ENCODE measurements at regions not wholly inside any gene's neighbourhood (a gene's known extent, or its start where the extent isn't known, plus 50 kb on each side); places are given as distances from the start of the nearest gene placed in this dataset.
"Not testable (repeated sequence)": the region's sequence is repeated elsewhere in the genome, so short reads cannot be mapped to it uniquely, and the experiment has no call there.

DNA sequence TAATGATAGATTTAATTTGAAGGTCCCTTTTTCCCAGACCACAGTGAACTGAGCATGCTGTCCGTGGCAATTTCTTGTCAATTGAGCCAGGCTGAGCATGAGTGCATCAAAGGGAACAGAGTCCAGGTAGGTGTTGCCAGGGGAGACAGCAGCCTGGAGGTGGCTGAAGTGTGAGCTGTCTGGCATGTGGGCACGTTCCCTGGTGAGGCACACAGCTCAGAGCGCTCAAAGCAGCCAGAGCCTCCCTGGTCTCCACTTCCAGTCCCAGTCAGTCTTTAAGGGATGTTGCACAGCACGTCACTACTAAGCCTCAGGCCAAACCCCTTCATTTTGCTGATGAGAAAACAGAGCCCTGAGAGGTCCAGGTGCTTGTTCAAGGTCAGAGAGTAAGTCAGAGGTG is 251.4 kb downstream of the MATN1 start:
- no peaks in the 10 kb centered on the region for H3K4me1 Mint-ChIP-seq
- H3K36me3 Mint-ChIP-seq (ENCODE audit: insufficient read depth), result peaks cover 1% of the 10 kb centered on the region
- no peak overlapping the region for H3K27ac Mint-ChIP-seq (ENCODE audit: low read depth)
- H3K9me3 Mint-ChIP-seq, result no peaks in the 10 kb centered on the region
- ATAC-seq (replicated peaks; ENCODE audit: extremely low read depth, poor library complexity, severe bottlenecking), result no peak
- DNase-seq (ENCODE audit: low spot score in 2 of 2), result no peak
- no peaks in the 10 kb centered on the region for H3K27me3 Mint-ChIP-seq
- no peak overlapping the region for H3K4me3 Mint-ChIP-seq

DNA sequence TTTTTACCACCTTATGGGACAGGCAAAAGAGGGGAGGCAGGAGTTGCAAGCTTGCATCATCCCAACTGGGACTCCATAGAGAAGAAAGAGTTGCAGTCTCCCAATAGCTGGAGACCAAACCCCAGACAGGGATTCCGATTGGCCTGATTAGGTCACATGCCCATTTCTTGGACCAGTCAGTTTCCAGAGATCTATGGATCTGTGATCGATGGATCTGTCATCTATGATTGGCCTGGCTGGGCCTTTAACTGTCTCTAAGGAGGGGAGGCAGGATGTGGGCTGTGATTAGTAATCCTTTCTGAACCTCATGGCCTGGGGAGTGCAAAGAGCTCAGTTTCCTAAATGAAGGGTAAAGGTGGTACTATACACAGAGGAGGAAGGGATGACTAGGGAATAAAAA is 252.1 kb downstream of the MATN1 start:
- peaks cover 1% of the 10 kb centered on the region for H3K36me3 Mint-ChIP-seq (ENCODE audit: insufficient read depth)
- no peak for DNase-seq (ENCODE audit: low spot score in 2 of 2)
- H3K9me3 Mint-ChIP-seq, result no peaks in the 10 kb centered on the region
- H3K27ac Mint-ChIP-seq (ENCODE audit: low read depth), result no peak overlapping the region
- no peaks in the 10 kb centered on the region for H3K27me3 Mint-ChIP-seq
- H3K4me3 Mint-ChIP-seq, result no peak overlapping the region
- no peaks in the 10 kb centered on the region for H3K4me1 Mint-ChIP-seq
- no peak for ATAC-seq (replicated peaks; ENCODE audit: extremely low read depth, poor library complexity, severe bottlenecking)

DNA sequence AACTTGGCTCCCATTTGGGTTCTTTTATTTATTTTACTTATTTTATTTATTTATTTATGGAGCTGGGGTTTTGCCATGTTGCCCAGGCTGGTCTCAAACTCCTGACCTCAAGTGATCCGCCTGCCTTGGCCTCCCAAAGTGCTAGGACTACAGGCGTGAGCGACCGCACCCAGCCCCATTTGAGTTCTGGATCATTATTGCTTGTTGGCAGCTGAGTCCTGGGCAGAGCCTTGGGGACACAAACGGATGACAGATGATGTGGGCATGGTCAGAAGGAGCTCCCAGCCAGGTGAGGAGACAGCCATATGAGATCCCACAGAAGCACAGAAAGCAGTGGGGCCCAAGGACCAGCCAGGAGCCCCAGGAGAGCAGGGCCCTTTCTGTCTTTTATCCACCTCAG is 254.0 kb downstream of the MATN1 start:
- no peak for DNase-seq (ENCODE audit: low spot score in 2 of 2)
- H3K27me3 Mint-ChIP-seq, result no peaks in the 10 kb centered on the region
- no peak overlapping the region for H3K27ac Mint-ChIP-seq (ENCODE audit: low read depth)
- no peaks in the 10 kb centered on the region for H3K4me1 Mint-ChIP-seq
- no peaks in the 10 kb centered on the region for H3K9me3 Mint-ChIP-seq
- ATAC-seq (replicated peaks; ENCODE audit: extremely low read depth, poor library complexity, severe bottlenecking), result no peak
- no peaks in the 10 kb centered on the region for H3K36me3 Mint-ChIP-seq (ENCODE audit: insufficient read depth)
- no peak overlapping the region for H3K4me3 Mint-ChIP-seq

DNA sequence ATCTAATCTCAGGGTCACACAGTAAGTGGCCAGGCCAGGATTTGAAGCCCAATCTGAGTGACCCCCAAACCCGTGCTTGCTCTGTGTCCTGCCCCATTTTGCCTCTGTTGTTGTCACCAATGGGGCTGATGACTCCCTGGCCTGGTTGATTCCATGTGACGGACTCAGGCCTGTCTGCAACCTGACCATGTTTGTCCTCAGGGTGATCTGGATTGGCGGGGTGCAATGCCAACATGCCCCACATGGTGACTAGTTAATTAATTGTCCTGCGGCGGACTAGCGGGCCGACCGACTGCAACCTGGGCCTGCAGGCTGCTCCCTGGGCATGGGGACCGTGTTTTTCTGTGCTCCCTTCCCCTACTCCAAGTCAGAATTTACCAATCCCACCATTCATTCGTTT is 256.3 kb downstream of the MATN1 start:
- DNase-seq (ENCODE audit: low spot score in 2 of 2) (no peak), ATAC-seq (replicated peaks; ENCODE audit: extremely low read depth, poor library complexity, severe bottlenecking) (no peak)
- Mint-ChIP-seq H3K27me3 (peaks cover 5% of the 10 kb centered on the region), H3K27ac (ENCODE audit: low read depth) (no peak overlapping the region), H3K4me3 (no peak overlapping the region), H3K9me3 (no peaks in the 10 kb centered on the region), H3K36me3 (ENCODE audit: insufficient read depth) (peaks cover 1% of the 10 kb centered on the region), H3K4me1 (no peaks in the 10 kb centered on the region)

DNA sequence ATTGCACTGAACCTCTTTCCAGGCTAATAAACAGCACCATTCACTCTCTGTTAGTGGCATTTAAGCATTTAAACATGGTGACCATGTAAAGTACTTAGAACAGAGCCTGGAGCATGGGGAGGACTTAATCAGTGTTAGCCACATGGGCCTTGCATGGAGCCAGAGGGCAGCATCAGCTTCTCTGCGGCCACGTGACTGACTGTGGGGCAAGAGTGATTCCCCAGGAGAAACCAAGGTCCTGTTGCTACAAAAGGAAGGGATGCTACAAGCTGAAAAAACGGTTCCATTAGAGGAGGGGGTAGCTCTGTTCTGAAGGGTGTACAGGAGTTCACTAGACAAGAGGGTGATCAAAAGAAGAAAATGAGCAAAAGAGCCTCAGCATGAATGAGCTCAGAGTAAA is 256.8 kb downstream of the MATN1 start:
- no peak overlapping the region for H3K27ac Mint-ChIP-seq (ENCODE audit: low read depth)
- H3K27me3 Mint-ChIP-seq, result peaks cover 9% of the 10 kb centered on the region
- H3K36me3 Mint-ChIP-seq (ENCODE audit: insufficient read depth), result peaks cover 2% of the 10 kb centered on the region
- H3K4me3 Mint-ChIP-seq, result no peak overlapping the region
- no peaks in the 10 kb centered on the region for H3K9me3 Mint-ChIP-seq
- ATAC-seq (replicated peaks; ENCODE audit: extremely low read depth, poor library complexity, severe bottlenecking), result no peak
- no peaks in the 10 kb centered on the region for H3K4me1 Mint-ChIP-seq
- DNase-seq (ENCODE audit: low spot score in 2 of 2), result no peak

DNA sequence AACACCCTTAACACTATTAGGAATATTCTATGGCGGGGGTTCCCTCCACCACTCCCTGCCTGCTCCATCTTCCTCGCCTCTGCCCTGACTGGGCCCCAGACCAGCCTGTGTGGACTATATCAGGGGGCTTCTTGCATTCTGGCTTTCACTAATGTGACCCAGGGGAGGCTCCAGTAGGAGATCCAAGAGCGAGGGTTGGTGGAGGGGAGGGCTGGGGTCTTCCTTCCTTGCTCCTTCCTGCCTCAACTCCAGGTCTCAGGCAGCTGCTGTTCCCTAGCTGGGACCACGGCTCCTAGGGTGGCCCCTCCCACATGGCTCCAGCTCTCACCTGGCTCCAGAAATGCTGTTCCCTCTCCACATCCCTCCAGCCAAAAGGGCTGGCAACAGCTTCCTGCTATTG is 257.4 kb downstream of the MATN1 start:
- Mint-ChIP-seq H3K9me3 (no peaks in the 10 kb centered on the region), H3K27me3 (peaks cover 9% of the 10 kb centered on the region), H3K36me3 (ENCODE audit: insufficient read depth) (peaks cover 2% of the 10 kb centered on the region), H3K27ac (ENCODE audit: low read depth) (no peak overlapping the region), H3K4me3 (no peak overlapping the region), H3K4me1 (no peaks in the 10 kb centered on the region)
- no peak for DNase-seq (ENCODE audit: low spot score in 2 of 2)
- no peak for ATAC-seq (replicated peaks; ENCODE audit: extremely low read depth, poor library complexity, severe bottlenecking)

DNA sequence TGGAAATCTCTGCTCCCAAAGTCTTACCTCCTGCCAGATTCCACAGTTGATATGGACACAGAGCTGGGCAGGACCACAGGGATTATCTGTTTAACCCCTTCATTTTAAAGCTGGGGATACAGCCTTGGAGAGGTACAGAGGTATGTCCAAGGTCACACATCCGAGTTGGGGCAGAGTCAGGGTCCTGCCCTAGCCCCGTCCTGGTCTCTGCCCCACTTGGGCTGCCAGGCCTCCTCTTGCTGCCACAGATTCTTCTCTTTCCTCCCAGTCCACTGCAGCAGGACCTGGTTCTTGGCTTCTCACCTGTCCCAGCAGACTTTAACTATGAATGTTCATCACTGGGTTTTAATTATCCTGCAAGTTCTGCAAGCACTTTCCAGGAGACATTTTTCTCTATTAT is 258.3 kb downstream of the MATN1 start:
- H3K4me1 Mint-ChIP-seq, result no peaks in the 10 kb centered on the region
- DNase-seq (ENCODE audit: low spot score in 2 of 2) (no peak), ATAC-seq (replicated peaks; ENCODE audit: extremely low read depth, poor library complexity, severe bottlenecking) (no peak)
- H3K4me3 Mint-ChIP-seq, result no peak overlapping the region
- no peak overlapping the region for H3K27ac Mint-ChIP-seq (ENCODE audit: low read depth)
- H3K27me3 Mint-ChIP-seq, result peaks cover 9% of the 10 kb centered on the region
- peaks cover 2% of the 10 kb centered on the region for H3K36me3 Mint-ChIP-seq (ENCODE audit: insufficient read depth)
- no peaks in the 10 kb centered on the region for H3K9me3 Mint-ChIP-seq

DNA sequence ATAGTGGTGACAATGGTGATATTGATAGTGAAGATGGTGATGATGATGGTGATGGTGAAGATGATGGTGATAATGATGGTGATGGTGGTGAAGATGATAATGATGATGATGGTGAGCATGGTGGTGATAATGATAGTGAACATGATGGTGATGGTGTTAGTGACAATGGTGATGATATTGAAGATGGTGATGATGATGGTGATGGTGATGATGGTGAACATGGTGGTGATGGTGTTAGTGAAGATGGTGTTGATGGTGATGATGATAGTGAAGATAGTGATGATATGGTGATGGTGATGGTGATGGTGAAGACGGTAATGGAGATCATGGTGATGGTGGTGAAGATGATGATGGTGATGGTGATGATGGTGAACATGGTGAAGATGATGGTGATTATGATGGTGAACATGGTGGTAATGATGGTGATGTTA is 259.2 kb downstream of the MATN1 start:
- H3K36me3 Mint-ChIP-seq (ENCODE audit: insufficient read depth), result peaks cover 2% of the 10 kb centered on the region
- H3K4me1 Mint-ChIP-seq, result no peaks in the 10 kb centered on the region
- no peak for ATAC-seq (replicated peaks; ENCODE audit: extremely low read depth, poor library complexity, severe bottlenecking)
- no peak overlapping the region for H3K27ac Mint-ChIP-seq (ENCODE audit: low read depth)
- no peak for DNase-seq (ENCODE audit: low spot score in 2 of 2)
- H3K4me3 Mint-ChIP-seq, result no peak overlapping the region
- peaks cover 17% of the 10 kb centered on the region for H3K27me3 Mint-ChIP-seq
- H3K9me3 Mint-ChIP-seq, result no peaks in the 10 kb centered on the region

DNA sequence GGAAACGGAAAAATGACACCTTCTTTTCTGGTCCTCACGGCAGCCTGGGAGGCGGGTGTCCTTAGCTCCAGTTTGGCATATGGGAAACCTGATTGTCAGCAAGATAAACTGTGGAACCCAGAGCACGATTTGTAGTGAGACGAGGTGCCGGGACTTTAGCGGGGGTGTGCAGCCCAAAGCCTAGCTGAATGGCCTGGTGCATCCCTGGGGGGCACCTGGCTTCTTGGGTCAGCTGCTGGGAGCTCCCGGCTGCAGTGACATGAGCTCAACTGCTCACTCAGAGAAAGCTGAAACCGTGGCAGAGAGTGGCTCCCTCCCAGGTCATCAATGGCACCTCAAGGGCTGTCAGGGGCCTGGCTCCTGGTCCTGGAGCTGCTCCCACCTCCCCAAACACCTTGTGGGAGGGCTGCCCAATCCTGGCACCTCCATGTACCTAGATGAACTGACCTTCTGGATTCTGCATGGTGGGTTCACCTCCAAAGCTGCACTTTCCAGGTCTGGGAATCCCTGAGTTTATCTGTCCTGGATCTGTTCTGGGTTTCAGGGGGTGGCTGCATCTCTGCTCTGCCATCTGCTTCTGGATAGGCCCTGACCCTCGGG is 260.5 kb downstream of the MATN1 start:
- no peaks in the 10 kb centered on the region for H3K4me1 Mint-ChIP-seq
- peaks cover 24% of the 10 kb centered on the region for H3K27me3 Mint-ChIP-seq
- no peaks in the 10 kb centered on the region for H3K9me3 Mint-ChIP-seq
- DNase-seq (ENCODE audit: low spot score in 2 of 2) (no peak), ATAC-seq (replicated peaks; ENCODE audit: extremely low read depth, poor library complexity, severe bottlenecking) (no peak)
- H3K36me3 Mint-ChIP-seq (ENCODE audit: insufficient read depth), result peaks cover 2% of the 10 kb centered on the region
- H3K4me3 Mint-ChIP-seq, result no peak overlapping the region
- no peak overlapping the region for H3K27ac Mint-ChIP-seq (ENCODE audit: low read depth)

DNA sequence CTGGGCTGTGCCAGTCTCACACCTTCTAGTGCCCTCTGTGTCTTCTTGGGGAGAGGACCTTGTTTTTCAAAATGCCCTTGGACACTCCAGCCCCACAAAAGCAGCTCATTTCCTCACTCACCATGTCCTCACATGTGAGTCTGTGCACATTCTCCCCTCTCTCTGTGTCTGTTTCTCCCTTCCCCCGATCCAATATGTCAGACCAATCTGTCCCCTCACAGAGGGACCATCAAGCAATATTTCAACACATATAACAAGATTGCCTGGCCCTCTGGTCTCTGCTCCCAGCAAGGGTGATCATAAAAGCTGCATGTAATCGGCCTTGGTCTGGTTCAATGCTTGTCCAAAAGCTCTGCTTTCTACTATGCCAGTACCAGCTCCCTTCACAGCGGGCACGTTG is 261.2 kb downstream of the MATN1 start:
- no peaks in the 10 kb centered on the region for H3K9me3 Mint-ChIP-seq
- no peak for DNase-seq (ENCODE audit: low spot score in 2 of 2)
- no peak overlapping the region for H3K27ac Mint-ChIP-seq (ENCODE audit: low read depth)
- H3K36me3 Mint-ChIP-seq (ENCODE audit: insufficient read depth), result peaks cover 2% of the 10 kb centered on the region
- H3K4me1 Mint-ChIP-seq, result no peaks in the 10 kb centered on the region
- H3K27me3 Mint-ChIP-seq, result peaks cover 32% of the 10 kb centered on the region
- ATAC-seq (replicated peaks; ENCODE audit: extremely low read depth, poor library complexity, severe bottlenecking), result no peak
- H3K4me3 Mint-ChIP-seq, result no peak overlapping the region

DNA sequence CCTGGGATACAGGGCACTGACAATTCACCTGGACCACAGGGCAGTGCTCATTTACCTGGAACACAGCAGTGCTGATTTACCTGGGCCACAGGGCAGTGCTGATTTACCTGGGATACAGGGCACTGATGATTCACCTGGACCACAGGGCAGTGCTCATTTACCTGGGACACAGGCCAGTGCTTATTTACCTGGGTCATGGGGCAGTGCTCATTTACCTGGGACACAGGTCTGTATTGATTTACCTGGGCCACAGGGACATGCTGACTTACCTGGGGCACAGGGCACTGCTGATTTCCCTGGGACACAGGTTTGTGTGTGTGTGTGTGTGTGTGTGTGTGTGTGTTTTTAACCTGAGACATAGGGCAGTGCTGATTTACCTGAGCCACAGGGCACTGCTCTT is 261.7 kb downstream of the MATN1 start:
- Mint-ChIP-seq H3K36me3 (ENCODE audit: insufficient read depth) (peaks cover 2% of the 10 kb centered on the region), H3K4me3 (no peak overlapping the region), H3K27ac (ENCODE audit: low read depth) (no peak overlapping the region), H3K4me1 (no peaks in the 10 kb centered on the region), H3K27me3 (peaks cover 37% of the 10 kb centered on the region), H3K9me3 (no peaks in the 10 kb centered on the region)
- no peak for DNase-seq (ENCODE audit: low spot score in 2 of 2)
- no peak for ATAC-seq (replicated peaks; ENCODE audit: extremely low read depth, poor library complexity, severe bottlenecking)

DNA sequence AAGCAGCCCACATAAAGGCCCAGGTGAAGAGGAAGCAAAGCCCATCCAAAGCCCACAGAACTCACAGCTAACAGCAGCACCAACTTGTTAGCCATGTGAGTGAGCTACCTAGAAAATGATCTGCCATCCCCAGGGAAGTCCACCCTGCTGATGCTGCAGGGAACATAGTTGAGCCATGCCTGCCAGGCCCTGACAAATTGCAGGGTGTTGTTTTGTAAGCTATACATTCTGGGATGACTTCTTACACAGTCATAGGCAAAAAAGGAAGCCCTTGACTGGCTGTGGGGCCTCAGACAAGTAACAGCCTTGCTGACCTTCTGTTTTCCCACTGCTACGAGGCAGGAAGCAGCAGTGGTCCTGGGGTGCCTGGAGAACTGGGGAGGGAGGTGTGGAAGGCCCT is 262.7 kb downstream of the MATN1 start:
- no peak for ATAC-seq (replicated peaks; ENCODE audit: extremely low read depth, poor library complexity, severe bottlenecking)
- H3K4me3 Mint-ChIP-seq, result no peak overlapping the region
- DNase-seq (ENCODE audit: low spot score in 2 of 2), result no peak
- H3K9me3 Mint-ChIP-seq, result no peaks in the 10 kb centered on the region
- no peaks in the 10 kb centered on the region for H3K4me1 Mint-ChIP-seq
- H3K27ac Mint-ChIP-seq (ENCODE audit: low read depth), result no peak overlapping the region
- peaks cover 2% of the 10 kb centered on the region for H3K36me3 Mint-ChIP-seq (ENCODE audit: insufficient read depth)
- H3K27me3 Mint-ChIP-seq, result peaks cover 44% of the 10 kb centered on the region

DNA sequence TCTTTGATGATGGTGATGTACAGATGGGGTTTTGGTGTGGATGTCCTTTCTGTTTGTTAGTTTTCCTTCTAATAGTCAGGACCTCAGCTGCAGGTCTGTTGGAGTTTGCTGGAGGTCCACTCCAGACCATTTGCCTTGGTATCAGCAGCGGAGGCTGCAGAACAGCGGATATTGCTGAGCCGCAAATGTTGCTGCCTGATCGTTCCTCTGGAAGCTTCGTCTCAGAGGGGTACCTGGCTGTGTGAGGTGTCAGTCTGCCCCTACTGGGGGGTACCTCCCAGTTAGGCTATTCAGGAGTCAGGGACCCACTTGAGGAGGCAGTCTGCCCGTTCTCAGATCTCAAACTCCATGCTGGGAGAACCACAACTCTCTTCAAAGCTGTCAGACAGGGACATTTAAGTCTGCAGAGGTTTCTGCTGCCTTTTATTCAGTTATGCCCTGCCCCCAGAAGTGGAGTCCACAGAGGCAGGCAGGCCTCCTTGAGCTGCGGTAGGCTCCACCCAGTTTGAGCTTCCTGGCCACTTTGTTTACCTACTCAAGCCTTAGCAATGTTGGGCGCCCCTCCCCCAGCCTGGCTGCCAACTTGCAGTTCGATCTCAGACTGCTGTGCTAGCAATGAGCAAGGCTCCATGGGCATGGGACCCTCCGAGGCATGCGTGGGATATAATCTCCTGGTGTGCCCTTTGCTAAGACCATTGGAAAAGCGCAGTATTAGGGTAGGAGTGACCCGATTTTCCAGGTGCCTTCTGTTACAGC is 264.5 kb downstream of the MATN1 start:
- H3K36me3 Mint-ChIP-seq (ENCODE audit: insufficient read depth); H3K4me3 Mint-ChIP-seq; ATAC-seq (replicated peaks; ENCODE audit: extremely low read depth, poor library complexity, severe bottlenecking); H3K4me1 Mint-ChIP-seq; DNase-seq (ENCODE audit: low spot score in 2 of 2); H3K27ac Mint-ChIP-seq (ENCODE audit: low read depth); H3K9me3 Mint-ChIP-seq: not testable (repeated sequence)
- H3K27me3 Mint-ChIP-seq, result peaks cover 44% of the 10 kb centered on the region
